HT1080 (cell line): ENCODE measurements at regions not wholly inside any gene's neighbourhood (a gene's known extent, or its start where the extent isn't known, plus 50 kb on each side); places are given as distances from the start of the nearest gene placed in this dataset.
"Not testable (repeated sequence)": the region's sequence is repeated elsewhere in the genome, so short reads cannot be mapped to it uniquely, and the experiment has no call there.

ENCODE experiments used
- DNase-seq: peaks from one replicate; pipeline ENCODE4 v3.0.0-alpha.2; 2015; ENCODE audit warnings: low read depth

DNA sequence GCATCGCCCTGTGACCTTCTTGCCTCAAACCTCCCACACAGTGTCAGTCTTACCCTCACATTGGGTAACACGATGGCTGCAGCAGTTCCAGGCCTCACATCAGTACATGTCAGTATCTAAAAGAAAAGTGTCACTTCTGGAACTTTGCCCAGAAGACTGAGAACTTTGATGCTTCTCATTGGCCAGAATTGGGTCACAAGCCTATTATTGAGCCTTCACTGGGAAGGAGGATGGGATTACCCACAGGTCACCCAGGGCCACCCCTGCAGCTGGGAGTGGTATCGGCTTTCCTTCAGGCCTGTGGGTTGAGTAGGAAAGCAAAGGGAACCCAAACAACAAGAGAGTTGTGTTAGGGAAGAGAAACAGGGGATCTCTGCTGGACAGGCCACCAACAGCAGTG is 111.5 kb downstream of the NPY start:
- no peak for DNase-seq

DNA sequence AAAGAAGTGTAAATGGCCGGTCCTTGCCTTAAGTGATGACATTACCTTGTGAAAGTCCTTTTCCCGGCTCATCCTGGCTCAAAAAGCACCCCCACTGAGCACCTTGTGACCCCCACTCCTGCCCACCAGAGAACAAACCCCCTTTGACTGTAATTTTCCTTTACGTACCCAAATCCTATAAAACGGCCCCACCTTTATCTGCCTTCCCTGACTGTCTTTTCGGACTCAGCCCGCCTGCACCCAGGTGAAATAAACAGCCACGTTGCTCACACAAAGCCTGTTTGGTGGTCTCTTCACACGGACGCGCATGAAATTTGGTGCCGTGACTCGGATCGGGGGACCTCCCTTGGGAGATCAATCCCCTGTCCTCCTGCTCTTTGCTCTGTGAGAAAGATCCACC is 112.4 kb downstream of the NPY start:
- DNase-seq: not testable (repeated sequence)

DNA sequence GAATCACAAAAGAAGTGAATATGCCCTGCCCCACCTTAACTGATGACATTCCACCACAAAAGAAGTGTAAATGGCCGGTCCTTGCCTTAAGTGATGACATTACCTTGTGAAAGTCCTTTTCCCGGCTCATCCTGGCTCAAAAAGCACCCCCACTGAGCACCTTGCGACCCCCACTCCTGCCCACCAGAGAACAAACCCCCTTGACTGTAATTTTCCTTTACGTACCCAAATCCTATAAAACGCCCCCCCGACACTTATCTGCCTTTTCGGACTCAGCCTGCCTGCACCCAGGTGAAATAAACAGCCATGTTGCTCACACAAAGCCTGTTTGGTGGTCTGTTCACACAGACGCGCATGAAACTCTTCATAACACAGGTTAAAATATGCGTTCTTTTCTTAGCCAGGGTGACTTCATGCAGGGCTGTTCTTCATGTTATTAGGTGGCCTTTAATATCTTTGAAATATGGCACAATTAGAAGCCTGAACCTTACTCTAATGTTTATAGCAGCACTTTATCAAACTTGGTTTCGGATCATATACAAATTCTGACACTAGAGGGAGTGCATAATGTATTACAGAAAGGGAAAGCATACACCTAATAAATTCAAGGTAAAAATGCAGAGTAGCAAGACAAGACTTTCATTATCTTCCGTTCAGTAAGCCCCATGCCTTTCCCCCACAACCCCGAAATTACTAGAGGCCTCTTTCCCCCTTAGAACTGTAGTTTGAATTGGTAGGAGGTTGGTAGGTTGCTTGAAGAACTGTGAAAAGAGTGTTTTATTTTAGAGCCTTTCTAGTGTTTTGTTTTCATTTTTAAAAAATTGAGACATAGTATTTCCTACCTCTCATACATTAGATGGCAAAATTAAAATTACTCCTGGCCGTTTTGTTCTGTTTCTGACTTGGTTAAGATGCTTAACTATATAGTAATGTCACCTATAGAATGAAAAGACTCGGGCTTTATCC is 117.9 kb downstream of the NPY start:
- peak; percentile 51 for DNase-seq

DNA sequence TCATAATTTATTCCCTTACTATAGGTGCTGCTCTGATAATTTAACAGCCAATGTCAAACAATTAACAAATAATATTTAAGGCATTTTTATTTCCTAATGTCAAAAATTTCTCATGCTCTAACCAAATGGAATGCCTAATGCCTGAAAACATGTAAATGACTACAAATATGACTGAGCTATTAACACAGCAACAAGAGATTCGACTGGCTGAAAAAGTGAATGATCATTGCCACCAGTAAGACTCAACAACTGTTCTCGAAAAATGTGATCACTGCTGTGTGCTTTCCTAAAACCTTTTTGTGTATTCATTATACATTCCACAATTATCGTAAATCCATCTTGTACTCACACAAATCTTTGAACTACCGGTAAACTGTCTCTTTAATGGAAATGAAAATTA is 118.7 kb downstream of the NPY start:
- DNase-seq: no peak

DNA sequence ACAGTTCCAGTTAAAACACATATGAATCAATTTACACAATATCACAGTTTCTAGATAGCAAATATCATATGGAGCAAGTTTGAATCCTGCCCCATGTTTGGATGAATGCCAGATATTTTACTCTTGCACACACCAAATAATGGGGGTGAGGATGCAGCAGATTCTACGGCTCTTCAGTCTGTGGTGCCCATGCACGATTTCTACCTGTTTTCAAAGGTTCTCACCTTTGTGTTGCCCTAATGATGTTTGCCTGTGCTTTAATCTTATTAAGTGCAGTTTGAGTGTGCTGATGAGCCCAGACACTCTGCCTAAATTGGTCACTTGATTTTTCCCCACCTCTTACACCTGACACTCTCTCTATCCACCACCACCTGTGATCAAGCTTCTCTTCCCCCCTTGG is 119.6 kb downstream of the NPY start:
- no peak for DNase-seq

DNA sequence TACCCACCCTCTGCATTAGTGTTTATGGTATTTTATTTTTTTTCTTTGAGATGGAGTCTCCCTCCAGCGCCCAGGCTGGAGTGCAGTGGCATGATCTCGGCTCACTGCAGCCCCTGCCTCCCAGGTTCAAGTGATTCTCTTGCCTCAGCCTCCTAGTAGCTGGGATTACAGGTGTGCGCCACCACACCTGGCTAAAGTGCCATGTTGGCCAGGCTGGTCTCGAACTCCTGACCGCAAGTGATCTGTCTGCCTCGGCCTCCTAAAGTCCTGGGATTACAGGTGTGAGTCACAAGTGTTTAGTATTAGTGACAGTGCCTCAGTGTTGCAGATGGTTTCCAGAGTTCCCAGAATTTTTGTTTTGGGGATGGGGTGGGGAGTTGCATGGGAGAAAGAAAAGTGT is 120.3 kb downstream of the NPY start:
- no peak for DNase-seq

DNA sequence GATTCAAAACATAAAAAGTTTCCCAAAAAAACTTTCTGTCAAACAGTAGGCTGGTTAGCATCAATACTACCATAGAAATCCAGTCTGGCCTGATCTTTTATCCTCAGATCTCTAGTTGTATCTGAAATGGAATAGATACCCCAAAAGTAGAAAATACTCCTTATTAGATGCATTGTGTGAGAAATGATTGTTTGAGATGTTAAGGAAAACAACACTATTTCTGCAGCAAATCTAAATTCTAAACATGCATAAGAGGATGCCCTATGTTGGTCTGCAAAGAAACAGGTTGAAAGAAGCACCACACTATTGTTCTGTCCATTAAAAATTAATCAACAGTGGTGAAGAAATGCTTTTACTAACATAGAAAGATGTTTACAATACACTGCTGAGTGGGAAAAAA is 121.0 kb downstream of the NPY start:
- DNase-seq: no peak

DNA sequence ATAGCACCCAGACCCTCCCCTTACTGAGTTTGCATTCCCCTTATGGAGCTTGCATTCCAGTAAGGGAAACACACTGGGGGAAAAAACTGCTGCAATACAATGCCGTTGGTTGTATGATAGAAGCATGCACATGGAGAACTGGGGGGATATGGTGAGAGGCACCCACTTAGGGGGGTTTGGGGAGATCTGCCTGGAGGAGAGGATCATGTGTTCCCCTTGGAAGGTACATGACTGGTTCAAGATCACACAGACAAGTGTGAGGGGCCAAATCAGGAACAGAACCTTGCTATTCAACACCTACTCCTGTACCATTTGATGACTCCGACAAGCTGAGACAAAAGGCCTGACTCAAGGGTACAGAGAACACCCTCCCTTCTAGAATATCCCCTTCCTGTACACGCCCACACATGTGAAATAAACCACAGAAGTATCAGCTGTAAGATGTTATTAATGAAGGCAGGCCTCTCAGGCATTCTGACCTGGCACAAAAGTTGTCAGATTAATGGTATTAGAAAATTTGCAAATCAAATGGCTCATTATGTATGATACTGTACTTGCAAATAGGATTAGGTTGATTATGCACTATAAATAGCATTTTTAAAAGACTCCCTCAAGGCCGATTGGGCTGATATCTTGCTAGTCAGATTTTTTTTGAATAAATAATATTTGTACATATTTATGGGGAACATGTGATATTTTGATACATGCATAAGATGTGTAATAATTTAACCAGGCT is 122.2 kb downstream of the NPY start:
- DNase-seq: peak; percentile 16

DNA sequence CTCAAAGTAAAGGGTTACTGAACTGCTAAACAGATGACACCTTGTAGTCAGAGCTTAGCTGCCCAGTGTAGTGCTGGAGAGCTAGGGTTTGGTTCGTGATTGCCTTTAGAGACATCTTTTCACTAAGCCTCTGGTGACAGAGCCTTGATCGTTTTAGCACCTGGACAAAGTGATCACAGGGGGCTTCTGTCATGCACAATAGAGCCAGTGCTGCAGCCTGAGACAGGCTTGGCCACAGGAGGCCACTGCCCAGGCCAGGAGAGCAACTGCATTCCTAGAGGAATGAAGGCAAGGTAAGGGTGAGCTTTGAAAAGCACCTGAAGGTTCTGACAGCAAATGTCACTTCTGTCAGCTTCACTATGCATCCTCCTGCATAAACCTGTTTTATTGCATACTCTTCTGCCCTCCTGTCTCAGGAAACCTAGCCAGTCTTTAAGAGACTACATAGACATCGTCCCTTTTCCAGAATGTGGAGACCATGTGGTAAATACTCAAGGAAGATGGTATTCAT is 122.9 kb downstream of the NPY start:
- DNase-seq: no peak

DNA sequence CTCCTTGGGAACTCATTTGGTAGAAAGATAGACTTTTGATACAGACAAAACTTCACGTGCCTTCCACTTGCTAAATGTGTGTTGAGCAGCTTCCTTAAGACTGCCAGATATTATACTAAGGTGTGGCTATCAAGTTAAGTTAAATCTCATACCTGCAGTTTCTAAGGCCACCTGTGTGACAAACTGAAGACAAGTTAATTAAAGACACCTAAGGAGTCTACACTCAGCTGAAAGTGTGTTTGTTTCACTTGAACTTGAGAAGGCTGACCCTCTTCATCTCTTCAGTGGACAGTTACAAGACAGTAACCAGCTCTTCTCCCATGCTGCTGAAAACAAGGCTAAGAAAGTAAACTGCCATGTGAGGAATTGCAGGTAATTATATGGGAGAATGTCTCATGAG is 124.0 kb downstream of the NPY start:
- no peak for DNase-seq

DNA sequence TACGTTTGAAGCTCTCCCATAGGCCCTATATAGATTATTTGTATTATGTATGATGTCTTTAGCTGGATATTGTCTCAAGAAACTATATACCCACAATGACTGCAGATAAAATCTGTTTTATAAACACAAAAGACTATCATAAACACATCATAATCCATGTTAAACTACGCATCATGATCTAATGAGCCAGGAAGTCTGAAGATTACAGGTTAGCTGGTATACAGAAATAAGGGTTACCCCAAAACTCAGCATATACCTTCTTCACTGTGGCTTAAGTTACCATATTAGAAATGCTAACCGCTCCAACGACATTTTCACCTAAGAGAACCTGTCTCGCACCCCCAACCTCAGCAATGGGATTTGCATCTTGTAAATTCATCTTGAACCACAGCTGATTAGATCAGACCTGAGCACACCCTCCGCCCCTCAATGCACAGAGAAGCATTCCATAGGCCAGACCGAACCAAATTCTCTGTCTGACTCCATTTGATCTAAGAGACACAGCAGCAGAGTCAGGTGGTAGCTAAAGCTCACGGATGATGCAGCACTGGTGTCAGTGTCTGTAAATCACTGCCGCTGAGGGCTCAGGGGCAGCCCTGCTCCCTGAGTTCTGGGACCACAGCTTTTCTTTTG is 124.9 kb downstream of the NPY start:
- no peak for DNase-seq

DNA sequence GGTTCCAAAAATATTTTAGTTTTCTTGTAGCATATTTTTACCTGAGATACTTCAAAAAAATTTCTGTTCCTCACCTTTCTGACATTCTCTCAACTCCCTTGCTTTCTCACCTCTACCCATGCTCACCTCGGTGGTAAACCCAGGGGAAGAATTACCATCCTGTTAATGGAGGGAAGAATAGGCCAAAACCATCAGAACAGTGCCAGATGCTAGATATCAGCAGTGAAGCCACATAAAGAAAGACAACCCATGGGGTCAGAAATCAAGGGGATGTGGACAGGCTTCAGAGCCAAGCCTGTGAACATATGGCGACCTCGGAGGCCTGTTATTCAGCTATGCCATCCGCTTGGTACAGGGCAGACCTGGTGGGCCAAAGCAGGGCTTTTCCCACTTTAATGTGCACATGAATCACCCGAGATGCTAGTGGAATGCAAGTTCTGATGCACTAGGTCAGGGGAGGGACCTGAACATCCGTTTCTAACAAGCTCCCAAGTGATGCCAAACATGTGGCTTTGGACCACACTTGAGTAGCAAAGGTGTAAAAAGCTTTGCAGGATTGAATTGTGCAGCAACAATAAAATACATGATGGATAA is 125.5 kb downstream of the NPY start:
- DNase-seq: no peak

DNA sequence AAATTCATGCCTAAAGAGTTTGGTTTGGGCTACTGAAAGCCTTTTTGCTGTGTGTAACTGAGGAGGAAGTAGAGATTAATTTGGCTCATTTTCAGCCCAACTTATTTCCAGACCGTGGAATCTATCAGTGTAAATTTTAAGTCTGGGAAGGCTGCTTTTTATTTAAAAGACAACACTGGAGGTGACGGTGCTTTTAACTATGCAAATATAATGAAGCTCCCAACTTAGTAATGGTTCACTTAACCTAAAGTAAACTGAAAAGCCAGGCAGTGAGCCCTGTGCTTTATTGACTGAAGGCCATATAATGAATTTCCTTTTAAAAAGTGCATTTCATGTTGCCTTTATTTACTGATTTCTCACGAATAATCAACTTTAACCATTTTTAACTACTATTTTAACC is 127.2 kb downstream of the NPY start:
- no peak for DNase-seq

DNA sequence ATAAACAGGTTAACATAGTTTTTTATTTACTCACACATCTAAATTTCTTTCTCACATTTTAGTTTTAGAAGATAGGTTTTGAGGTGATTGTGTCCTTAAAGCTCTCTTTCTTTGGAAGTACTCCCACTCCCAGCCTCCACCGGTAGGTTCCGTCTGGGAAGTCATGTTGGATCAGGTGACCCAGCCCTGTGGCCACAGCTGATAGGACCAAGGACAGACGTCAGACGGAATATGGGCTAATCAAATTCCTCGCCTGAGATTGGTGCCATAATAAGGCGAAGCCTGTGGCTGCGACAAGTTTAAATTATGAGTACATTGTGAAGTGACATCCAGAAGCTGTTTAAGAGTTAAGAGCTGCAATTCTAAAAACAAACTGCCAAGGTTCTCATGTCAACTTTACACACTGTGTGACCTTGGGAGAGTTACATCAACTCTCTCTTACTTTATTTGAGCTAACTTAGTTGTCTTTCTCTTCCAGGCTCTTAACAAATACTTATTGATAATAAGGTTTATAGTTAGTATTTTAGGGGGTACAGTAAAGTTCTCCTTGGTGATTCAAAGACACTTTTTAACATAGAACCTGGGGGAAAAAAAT is 133.6 kb downstream of the NPY start:
- no peak for DNase-seq

DNA sequence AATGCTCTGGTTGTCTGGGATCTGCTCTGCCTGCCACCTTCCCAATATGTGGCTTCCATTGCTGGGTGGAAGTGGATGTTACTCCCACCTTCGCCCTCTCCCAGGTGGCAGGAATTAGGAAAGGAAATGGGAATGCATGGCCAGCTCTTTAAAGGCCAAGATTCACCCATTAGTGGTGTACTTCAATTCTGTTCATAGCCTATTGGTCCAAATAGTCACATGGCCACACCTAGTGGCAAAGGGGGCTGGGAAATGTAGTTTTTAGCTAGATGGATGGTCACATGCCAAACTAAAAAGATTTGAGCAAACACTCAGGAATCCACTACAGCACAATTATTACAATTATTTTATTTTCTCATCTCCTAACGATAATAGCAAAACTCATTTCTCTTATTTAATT is 135.1 kb downstream of the NPY start:
- DNase-seq: peak; percentile 22

DNA sequence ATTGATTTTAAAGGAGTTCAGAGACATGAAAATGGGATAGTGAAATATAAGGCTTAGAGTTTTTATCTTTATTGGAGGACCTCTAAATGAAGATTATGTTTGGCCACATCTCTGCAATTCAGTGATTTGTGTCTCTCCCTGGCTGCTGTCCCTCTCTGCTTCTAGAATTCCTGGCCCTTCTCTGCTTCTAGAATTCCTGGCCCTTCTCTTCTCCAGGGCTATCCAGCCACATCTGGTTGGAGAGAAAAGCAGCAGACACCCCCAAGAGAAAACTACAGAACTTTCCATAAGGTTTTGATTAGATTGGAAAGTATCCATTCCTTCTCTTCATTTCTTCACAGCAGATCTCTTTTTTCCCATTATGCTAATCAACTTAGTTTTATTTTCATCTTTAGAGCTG is 135.5 kb downstream of the NPY start:
- DNase-seq: no peak

DNA sequence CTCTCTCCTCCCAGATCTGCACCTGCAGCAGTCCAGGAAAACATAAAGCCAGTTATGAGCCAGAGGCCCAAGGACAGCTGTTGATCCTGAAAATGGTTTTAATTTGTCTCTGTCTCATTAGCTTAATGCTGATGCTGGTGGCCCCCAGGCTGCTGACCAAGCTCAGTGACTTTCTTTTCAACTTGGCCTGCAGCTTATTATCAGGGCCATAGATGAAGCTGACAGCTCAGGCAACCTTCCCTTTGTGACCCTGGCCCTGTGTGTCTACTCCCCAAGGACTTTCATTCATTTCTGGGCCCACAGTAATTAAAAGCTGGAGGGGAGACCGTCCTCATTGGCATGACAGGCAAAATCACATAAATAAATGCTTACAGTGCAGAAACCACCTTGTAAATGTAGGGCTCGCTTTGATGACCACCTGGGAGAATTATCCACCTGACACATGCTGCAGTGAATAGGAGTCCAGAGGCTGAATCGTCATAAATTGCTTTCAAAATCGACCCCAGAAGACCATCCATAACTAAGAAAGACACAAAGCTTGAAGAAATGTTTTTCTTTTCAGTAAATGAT is 138.5 kb downstream of the NPY start:
- no peak for DNase-seq

DNA sequence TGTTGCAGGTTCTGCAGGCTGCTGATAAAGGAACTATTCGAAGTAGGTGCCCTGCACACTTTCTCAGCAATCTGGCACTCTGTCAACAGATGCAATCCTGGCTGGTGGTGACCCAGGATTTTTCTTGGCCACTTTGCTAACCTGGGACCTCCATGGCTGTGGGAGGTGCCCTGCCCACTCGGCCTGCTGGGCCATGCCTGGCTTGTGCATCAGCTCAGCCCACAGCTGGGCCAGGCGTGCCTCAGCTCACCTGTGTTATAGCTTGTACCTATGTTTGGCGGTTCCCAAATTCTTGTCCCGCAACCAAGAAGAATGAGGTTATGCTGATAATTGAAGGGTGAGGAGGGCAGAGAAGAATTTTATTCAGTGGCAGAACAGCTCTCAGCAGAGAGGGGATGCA is 141.7 kb downstream of the NPY start:
- no peak for DNase-seq

DNA sequence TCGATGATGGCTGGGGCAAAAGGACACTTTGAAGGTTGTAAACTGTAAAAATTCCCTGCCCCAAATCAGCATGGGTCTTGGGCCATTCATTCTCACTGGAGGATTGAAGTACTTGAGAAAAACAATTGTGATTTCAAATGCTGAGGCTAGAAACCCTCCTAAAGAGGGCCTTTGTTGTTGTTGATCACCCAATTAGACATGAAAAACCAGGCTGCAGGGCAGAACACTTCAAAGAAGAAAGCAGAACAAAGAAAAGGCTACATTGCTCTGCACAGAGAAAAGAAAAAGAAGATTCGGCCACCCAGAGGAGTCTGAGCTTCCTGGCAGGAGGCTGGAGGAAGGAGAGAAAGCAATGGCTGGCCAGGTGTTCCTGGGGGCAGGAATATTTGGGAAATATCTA is 143.1 kb downstream of the NPY start:
- no peak for DNase-seq

DNA sequence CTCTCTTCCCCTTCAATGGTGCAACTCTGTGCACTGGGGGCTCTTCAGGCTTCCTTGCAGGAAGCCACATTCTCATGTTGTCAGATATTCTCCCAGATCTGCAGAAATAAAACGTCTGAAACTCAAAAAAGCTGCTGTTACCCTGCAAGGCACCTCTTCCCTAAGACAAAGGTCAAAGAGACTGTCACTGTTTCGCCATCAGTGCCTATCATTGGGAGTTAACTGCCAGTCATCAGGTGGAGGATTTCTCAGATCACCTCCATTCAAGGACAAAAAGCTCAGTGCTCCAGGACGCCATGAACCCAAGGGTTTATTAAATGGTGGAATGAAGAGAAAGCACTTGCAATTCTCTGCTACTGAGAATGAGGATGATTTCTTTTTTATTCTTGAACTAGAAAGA is 144.6 kb upstream of the PALS2 start:
- no peak for DNase-seq

DNA sequence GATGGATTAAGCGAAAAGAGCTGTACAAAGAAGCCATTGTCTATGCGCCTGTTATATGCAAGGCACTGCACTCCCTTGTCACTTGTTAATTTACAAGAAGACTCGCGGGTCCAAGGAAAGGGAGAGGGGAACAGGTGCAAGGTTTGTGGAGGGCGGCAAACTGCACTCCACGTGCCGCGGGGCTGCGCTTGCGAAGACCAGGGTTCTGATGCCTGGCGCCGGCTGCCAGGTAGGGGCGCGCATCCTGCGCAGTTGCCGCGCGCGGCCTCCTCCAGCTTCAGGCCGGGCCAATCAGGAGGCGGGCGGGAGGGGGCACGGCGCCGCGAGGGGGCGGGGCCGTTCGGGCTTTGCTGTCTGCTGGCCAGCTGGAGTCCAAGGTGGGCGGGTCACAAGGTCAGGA is 140.6 kb upstream of the PALS2 start:
- DNase-seq: no peak
